Esophagus squamous epithelium (tissue), 4 donors: ENCODE measurements at regions not wholly inside any gene's neighbourhood (a gene's known extent, or its start where the extent isn't known, plus 50 kb on each side); places are given as distances from the start of the nearest gene placed in this dataset.

Experiments
- POLR2A ChIP-seq, 4 donors: fragments of 450-650 bp; IDR thresholded peaks; one replicate each; pipeline ENCODE4 v1.6.1; 2017; ENCODE audit warnings: antibody characterized with exemption in 4 of 4, mild to moderate bottlenecking in 4 of 4, moderate library complexity in 3 of 4
- TF ChIP-seq, protein P1 (sequence below), 6 experiments: fragments of 450-650 bp in 4 of 6; fragments of 200-600 bp in 2 of 6; sonication (generic) in 2 of 6; IDR thresholded peaks; one replicate each; pipeline ENCODE4 v1.5.1; 2016 to 2019; ENCODE audit warnings: antibody characterized with exemption in 6 of 6, mild to moderate bottlenecking in 4 of 6, moderate library complexity in 4 of 6

DNA sequence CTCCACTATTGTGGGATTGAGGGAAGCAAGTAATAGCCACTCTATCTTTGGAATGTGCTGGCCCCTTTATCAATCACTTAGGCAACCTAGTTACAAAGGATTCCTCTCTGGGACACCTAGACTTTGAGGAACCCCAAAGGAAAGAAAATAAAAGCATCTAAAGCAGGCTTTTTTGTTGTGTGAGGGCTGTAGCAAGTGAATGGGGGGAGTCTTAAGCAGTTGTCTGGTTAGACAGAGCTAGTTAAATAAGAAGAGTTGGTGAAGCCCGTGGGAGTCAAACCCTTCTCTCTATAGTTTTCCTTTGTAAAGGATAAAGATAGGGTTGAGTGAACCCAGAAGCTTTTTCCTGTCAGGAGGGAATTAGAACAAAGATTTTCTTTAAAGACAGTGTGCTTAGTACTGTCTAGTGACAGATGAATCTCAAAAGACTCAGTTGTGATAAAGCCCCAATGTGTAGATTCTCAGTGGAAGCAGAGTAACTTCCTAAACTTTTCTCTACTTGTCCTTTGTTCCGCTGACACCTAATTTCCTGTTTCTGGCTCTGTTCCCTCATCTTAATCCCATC, 63.3 kb downstream of the HDGFL1 start:
- TF ChIP-seq, protein P1, sequence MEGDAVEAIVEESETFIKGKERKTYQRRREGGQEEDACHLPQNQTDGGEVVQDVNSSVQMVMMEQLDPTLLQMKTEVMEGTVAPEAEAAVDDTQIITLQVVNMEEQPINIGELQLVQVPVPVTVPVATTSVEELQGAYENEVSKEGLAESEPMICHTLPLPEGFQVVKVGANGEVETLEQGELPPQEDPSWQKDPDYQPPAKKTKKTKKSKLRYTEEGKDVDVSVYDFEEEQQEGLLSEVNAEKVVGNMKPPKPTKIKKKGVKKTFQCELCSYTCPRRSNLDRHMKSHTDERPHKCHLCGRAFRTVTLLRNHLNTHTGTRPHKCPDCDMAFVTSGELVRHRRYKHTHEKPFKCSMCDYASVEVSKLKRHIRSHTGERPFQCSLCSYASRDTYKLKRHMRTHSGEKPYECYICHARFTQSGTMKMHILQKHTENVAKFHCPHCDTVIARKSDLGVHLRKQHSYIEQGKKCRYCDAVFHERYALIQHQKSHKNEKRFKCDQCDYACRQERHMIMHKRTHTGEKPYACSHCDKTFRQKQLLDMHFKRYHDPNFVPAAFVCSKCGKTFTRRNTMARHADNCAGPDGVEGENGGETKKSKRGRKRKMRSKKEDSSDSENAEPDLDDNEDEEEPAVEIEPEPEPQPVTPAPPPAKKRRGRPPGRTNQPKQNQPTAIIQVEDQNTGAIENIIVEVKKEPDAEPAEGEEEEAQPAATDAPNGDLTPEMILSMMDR (IDR thresholded peaks at IDR 0.05), result no peak
- no peak for TF ChIP-seq POLR2A (IDR thresholded peaks at IDR 0.05)
